ENCODE measurements at regions not wholly inside any gene's neighbourhood (a gene's known extent, or its start where the extent isn't known, plus 50 kb on each side); places are given as distances from the start of the nearest gene placed in this dataset.

DNA sequence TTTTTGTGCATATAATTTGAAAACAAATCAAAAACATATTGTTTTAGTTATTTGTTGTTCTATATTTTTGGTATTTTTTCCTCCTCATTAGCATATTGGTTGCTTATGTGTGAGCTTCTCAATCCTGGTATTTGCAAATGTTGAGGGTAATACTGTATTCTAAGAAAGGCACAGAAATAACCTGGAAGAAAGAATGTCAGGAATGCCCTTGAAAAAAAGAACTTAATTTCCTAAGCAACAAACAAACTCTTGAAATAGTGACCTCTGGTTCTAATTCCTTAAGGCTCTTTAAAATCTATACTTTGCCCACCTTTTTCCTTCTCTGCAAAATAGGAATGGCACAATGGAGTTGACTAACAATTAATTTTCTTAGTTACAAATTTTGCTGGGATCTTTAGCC lies 117.5 kb downstream of the HMHB1 start:
- TF ChIP-seq, protein P1, sequence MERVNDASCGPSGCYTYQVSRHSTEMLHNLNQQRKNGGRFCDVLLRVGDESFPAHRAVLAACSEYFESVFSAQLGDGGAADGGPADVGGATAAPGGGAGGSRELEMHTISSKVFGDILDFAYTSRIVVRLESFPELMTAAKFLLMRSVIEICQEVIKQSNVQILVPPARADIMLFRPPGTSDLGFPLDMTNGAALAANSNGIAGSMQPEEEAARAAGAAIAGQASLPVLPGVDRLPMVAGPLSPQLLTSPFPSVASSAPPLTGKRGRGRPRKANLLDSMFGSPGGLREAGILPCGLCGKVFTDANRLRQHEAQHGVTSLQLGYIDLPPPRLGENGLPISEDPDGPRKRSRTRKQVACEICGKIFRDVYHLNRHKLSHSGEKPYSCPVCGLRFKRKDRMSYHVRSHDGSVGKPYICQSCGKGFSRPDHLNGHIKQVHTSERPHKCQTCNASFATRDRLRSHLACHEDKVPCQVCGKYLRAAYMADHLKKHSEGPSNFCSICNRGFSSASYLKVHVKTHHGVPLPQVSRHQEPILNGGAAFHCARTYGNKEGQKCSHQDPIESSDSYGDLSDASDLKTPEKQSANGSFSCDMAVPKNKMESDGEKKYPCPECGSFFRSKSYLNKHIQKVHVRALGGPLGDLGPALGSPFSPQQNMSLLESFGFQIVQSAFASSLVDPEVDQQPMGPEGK (CRISPR knock-in tag; IDR thresholded peaks at IDR 0.05; ENCODE audit: borderline replicate concordance) = no peak
- TF ChIP-seq RARB (CRISPR knock-in tag; IDR thresholded peaks at IDR 0.05) = no peak
